ENCODE measurements at regions not wholly inside any gene's neighbourhood (a gene's known extent, or its start where the extent isn't known, plus 50 kb on each side); places are given as distances from the start of the nearest gene placed in this dataset.

DNA sequence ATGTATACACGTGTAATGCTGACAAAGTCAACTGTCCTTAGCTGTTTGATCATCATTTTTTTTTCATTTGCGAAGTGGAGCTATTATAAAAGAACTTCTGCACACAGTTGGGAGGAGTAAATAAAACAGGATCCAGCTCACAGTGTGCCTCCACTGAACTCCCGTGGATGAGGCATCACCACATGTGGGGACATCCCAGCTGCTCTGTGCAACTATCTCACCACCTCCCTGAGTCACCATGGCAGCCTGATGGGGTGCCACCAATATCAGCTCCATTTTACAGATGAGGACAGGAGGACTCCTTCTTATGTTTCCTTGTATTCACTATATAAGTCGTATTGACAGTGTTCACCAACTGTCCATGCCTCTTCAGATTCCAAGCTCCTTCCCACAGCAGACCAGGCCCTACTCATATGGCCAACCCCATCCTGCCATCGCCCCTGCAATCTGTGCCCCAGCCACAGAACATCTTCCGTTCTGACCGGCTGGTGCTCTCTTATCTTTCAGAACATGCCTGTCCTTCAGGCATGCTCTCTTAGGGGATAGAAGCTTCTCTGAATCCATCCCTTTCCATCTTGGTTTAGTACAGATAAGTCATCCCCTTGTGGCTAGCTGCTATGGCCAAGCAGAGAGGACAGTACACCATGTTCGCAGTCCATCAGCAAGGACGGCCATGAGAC is 288.1 kb downstream of the RNF144A start:
- Histone ChIP-seq H3K4me3 (no peak overlapping the region), H3K27ac (no peak overlapping the region), H3K36me3 (no peaks in the 10 kb centered on the region), H3K9me3 (no peaks in the 10 kb centered on the region), H3K27me3 (no peaks in the 10 kb centered on the region), H3K4me1 (no peaks in the 10 kb centered on the region)
- no peak for TF ChIP-seq CTCF (IDR thresholded peaks at IDR 0.05)
- TF ChIP-seq POLR2A (IDR thresholded peaks at IDR 0.05), result no peak
- intact Hi-C loops (cut with DNase I; ENCODE audit: low total_unique reads), result no loop called here
- no peak for DNase-seq

DNA sequence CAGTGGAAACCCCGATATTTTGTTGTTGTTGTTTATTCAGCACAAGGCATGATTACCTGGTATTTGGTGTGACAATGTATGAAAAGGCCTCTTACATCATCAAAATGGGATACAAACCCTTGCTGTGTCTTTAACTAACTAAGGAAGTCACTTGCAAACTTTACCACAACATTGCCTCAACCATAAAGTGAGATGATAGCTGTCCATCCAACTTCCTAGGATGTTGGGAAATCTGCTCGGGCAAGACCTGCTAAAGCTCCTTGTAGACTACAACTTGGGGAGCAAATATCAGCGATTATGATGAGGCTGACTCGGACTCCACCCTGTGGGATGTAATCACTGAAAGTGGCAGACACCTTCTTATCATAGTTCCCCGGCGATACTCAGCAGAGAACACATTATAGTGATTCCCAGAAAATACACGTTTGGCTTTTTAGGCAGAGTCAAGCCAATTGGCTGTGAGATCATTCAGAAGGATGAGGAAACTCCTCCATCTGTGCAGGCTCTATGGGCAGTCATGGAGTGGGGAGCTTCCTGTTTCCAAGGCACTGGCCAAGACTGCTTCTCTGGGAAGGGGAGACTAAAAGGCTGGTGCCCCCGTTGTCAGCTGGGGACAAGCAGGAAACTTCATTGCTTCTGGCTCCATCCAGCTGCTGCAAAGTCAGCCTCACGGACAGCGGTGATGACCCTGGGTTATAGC is 289.0 kb downstream of the RNF144A start:
- TF ChIP-seq CTCF (IDR thresholded peaks at IDR 0.05), result no peak
- no peak for TF ChIP-seq POLR2A (IDR thresholded peaks at IDR 0.05)
- Histone ChIP-seq H3K36me3 (no peaks in the 10 kb centered on the region), H3K4me3 (no peak overlapping the region), H3K9me3 (no peaks in the 10 kb centered on the region), H3K27ac (no peak overlapping the region), H3K27me3 (no peaks in the 10 kb centered on the region), H3K4me1 (no peaks in the 10 kb centered on the region)
- no peak for DNase-seq
- intact Hi-C loops (cut with DNase I; ENCODE audit: low total_unique reads), result no loop called here

DNA sequence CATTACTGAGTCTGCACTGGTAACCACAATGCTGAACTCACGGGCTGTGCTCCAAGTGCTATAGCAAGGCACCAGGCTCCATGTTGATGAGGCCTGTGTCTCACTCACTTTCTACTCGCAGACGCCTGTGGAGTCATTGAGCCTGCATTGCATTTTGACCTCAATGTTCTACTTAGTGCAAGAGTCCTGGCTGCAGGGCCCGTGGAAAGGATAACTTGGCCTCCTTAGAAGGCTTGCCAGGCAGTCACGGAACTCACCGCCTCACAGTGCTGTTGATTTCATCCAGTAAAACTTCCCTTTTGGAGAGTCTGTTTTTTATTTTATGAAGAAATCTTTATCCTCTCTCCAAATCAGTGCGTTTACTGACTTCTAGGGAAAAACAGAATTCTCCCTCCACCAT is 290.4 kb downstream of the RNF144A start:
- H3K9me3 ChIP-seq, result no peaks in the 10 kb centered on the region
- no peak for DNase-seq
- no peaks in the 10 kb centered on the region for H3K4me1 ChIP-seq
- H3K36me3 ChIP-seq, result no peaks in the 10 kb centered on the region
- H3K4me3 ChIP-seq, result no peak overlapping the region
- no peaks in the 10 kb centered on the region for H3K27me3 ChIP-seq
- intact Hi-C loops (cut with DNase I; ENCODE audit: low total_unique reads), result no loop called here
- TF ChIP-seq CTCF (IDR thresholded peaks at IDR 0.05) (no peak), POLR2A (IDR thresholded peaks at IDR 0.05) (no peak)
- no peak overlapping the region for H3K27ac ChIP-seq

GRCh38 chr2:7209757-7210555 is 292.7 kb downstream of the RNF144A start:
- H3K27me3 ChIP-seq, result no peaks in the 10 kb centered on the region
- no peaks in the 10 kb centered on the region for H3K36me3 ChIP-seq
- H3K4me1 ChIP-seq, result no peaks in the 10 kb centered on the region
- intact Hi-C loops (cut with DNase I; ENCODE audit: low total_unique reads), result no loop called here
- TF ChIP-seq POLR2A (IDR thresholded peaks at IDR 0.05), result no peak
- TF ChIP-seq CTCF (IDR thresholded peaks at IDR 0.05), result no peak
- no peak overlapping the region for H3K27ac ChIP-seq
- H3K9me3 ChIP-seq, result no peaks in the 10 kb centered on the region
- H3K4me3 ChIP-seq, result no peak overlapping the region
- no peak for DNase-seq

GRCh38 chr2:7210712-7211111 is 293.5 kb downstream of the RNF144A start:
- intact Hi-C loops (cut with DNase I; ENCODE audit: low total_unique reads), result no loop called here
- no peak for DNase-seq
- H3K36me3 ChIP-seq, result no peaks in the 10 kb centered on the region
- TF ChIP-seq CTCF (IDR thresholded peaks at IDR 0.05), result no peak
- TF ChIP-seq POLR2A (IDR thresholded peaks at IDR 0.05), result no peak
- no peak overlapping the region for H3K27ac ChIP-seq
- H3K9me3 ChIP-seq, result no peaks in the 10 kb centered on the region
- H3K4me3 ChIP-seq, result no peak overlapping the region
- H3K27me3 ChIP-seq, result no peaks in the 10 kb centered on the region
- no peaks in the 10 kb centered on the region for H3K4me1 ChIP-seq
